NT2/D1 (cell line): ENCODE measurements at regions not wholly inside any gene's neighbourhood (a gene's known extent, or its start where the extent isn't known, plus 50 kb on each side); places are given as distances from the start of the nearest gene placed in this dataset.

Experiments
- DNase-seq: peaks from one replicate; pipeline ENCODE4 v3.0.0-alpha.2; 2011; ENCODE audit warnings: low read depth, low spot score
- H3K27me3 ChIP-seq: 2 replicates; pipeline ENCODE4 v1.6.0; 2011; ENCODE audit warnings: mild to moderate bottlenecking; ENCODE audit not compliant: insufficient read length, insufficient read depth
- H3K36me3 ChIP-seq: 2 replicates; pipeline ENCODE4 v1.6.1; 2011; ENCODE audit warnings: mild to moderate bottlenecking, low read length, mixed read lengths; ENCODE audit not compliant: insufficient read depth, insufficient read length
- H3K4me1 ChIP-seq: 2 replicates; pipeline ENCODE4 v1.5.1; 2011; ENCODE audit not compliant: insufficient read depth, insufficient read length
- H3K4me3 ChIP-seq: 2 replicates; pipeline ENCODE4 v1.5.1; 2011; ENCODE audit warnings: low read depth; ENCODE audit not compliant: insufficient read length
- H3K9ac ChIP-seq: 2 replicates; pipeline ENCODE4 v1.6.0; 2011; ENCODE audit warnings: low read depth; ENCODE audit not compliant: insufficient read length
- H3K9me3 ChIP-seq: 2 replicates; pipeline ENCODE4 v1.5.1; 2011; ENCODE audit warnings: mild to moderate bottlenecking, low read length; ENCODE audit not compliant: insufficient read depth
- SUZ12 ChIP-seq: IDR thresholded peaks from 2 replicates; pipeline ENCODE4 v1.6.1; 2011; ENCODE audit not compliant: insufficient read length, insufficient read depth; ENCODE audit errors: extremely low read depth
- YY1 ChIP-seq: IDR thresholded peaks from 2 replicates; pipeline ENCODE4 v1.6.1; 2011; ENCODE audit not compliant: insufficient read length, insufficient read depth
- ZNF274 ChIP-seq: IDR thresholded peaks from 2 replicates; pipeline ENCODE4 v1.6.1; 2011; ENCODE audit warnings: mild to moderate bottlenecking, low read depth, low read length

DNA sequence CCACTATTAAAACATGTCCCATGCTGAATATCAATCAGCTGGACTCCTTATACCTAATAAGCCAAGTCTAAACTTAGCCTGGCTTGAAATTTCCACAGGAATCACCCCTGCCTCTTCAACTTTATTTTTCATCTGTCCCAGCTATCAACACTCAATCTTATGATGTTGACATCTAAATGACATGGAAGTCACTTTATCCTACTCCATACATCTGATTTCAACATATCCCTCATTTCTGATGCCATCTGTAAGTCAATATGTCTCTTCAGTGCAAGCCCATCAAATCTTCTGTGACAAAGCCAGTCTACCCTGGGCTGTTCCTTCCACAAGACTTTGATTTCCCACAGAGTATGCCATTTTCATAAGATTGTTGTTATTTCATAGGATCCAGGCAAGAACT is 143.6 kb upstream of the SEMA6D start:
- Histone ChIP-seq H3K4me1 (no peaks in the 10 kb centered on the region), H3K9me3 (no peaks in the 10 kb centered on the region), H3K4me3 (no peak overlapping the region), H3K9ac (no peak overlapping the region), H3K36me3 (no peaks in the 10 kb centered on the region), H3K27me3 (no peaks in the 10 kb centered on the region)
- no peak for TF ChIP-seq SUZ12
- no peak for TF ChIP-seq YY1
- no peak for TF ChIP-seq ZNF274
- no peak for DNase-seq

DNA sequence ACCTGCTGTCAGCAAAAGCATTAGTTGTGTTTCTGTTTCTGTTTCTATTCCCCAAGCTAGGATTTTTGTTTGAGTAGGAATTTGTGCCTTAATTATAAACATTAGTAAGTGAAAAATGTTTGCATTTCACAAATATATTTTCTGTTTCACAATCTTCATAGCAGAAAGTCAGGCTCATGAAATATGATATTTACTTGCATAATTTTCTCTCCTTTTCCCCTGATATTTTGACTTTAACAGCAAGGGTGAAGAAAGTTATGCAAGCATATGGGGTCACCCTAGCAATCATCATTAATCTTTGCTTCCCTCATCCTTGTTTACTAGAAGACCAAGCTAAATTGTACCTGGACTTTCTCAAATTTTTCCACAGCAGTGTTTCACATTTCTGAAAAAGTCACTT is 140.3 kb upstream of the SEMA6D start:
- H3K9ac ChIP-seq, result no peak overlapping the region

DNA sequence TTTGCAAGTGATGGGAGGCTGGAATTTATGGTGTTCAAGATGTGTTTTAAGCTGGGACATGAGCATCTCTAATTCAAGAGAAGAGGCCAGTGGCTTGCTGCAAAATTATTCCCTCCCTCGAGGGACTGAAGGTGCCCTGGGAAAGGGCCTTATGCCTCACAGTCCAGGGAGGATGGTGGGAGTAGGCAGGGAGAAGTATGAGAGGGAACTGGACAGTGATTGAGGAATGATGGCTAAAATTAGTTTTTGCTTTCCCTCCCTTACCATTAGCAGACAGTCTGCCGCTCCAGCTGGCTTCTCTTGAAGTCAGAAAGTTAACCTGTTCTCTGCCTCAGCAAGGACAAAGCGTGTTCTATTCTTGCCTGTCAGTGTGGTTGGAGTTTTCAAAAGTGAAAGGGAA is 139.8 kb upstream of the SEMA6D start:
- no peak for TF ChIP-seq SUZ12
- TF ChIP-seq YY1, result no peak
- no peak for TF ChIP-seq ZNF274
- Histone ChIP-seq H3K9me3 (no peaks in the 10 kb centered on the region), H3K9ac (no peak overlapping the region), H3K36me3 (no peaks in the 10 kb centered on the region), H3K4me3 (no peak overlapping the region), H3K4me1 (no peaks in the 10 kb centered on the region), H3K27me3 (no peaks in the 10 kb centered on the region)
- DNase-seq, result no peak

More for the DNA sequence above, 140.3 kb upstream of the SEMA6D start:
- no peak overlapping the region for H3K4me3 ChIP-seq
- H3K9me3 ChIP-seq, result no peaks in the 10 kb centered on the region
- no peak for DNase-seq
- H3K36me3 ChIP-seq, result no peaks in the 10 kb centered on the region
- H3K4me1 ChIP-seq, result no peaks in the 10 kb centered on the region
- TF ChIP-seq SUZ12 (no peak), YY1 (no peak), ZNF274 (no peak)
- H3K27me3 ChIP-seq, result no peaks in the 10 kb centered on the region

DNA sequence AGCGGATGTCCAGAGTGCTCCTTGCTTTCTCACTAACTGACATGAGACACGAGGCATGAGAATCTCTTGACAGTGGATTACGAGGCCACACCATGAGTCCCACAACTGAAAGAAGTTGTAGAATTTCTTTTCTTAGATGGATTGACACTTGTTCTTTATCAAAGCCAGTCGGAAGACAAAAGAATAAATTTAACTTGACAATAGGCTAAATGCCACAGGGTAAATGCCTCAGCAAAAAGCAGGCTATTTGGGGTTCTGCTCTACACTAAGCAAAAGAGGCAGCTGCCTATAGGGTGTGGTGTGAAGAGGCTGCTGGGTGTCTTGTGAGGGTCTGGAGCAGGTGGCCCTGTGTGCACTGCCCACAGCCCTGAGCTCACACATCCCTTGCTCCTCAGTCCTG is 135.1 kb upstream of the SEMA6D start:
- peak; percentile 25 for DNase-seq
- TF ChIP-seq YY1 (no peak), ZNF274 (no peak), SUZ12 (no peak)
- H3K9me3 ChIP-seq, result no peaks in the 10 kb centered on the region
- no peaks in the 10 kb centered on the region for H3K27me3 ChIP-seq
- no peaks in the 10 kb centered on the region for H3K4me1 ChIP-seq
- H3K9ac ChIP-seq, result no peak overlapping the region
- no peaks in the 10 kb centered on the region for H3K36me3 ChIP-seq
- H3K4me3 ChIP-seq, result no peak overlapping the region

DNA sequence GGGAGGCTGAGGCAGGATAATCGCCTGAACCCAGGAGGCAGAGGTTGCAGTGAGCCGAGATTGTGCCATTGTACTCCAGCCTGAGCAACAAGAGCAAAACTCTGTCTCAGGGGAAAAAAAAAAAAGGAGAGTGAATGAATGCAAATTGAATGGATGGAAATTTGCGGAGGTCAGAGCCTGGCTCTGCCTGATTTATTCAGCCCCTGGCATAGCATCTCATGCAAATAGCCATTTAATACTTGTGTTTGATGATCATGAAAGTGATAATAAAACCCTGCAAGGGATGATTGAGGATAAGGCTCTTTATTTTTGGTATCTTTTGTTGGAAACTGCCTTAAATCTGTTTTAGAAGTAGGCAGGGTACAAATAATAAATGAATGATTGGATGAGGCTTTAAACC is 133.0 kb upstream of the SEMA6D start:
- Histone ChIP-seq H3K36me3 (no peaks in the 10 kb centered on the region), H3K4me1 (no peaks in the 10 kb centered on the region), H3K4me3 (no peak overlapping the region), H3K27me3 (no peaks in the 10 kb centered on the region), H3K9ac (no peak overlapping the region), H3K9me3 (no peaks in the 10 kb centered on the region)
- DNase-seq, result no peak
- TF ChIP-seq SUZ12, result no peak
- TF ChIP-seq ZNF274, result no peak
- TF ChIP-seq YY1, result no peak

DNA sequence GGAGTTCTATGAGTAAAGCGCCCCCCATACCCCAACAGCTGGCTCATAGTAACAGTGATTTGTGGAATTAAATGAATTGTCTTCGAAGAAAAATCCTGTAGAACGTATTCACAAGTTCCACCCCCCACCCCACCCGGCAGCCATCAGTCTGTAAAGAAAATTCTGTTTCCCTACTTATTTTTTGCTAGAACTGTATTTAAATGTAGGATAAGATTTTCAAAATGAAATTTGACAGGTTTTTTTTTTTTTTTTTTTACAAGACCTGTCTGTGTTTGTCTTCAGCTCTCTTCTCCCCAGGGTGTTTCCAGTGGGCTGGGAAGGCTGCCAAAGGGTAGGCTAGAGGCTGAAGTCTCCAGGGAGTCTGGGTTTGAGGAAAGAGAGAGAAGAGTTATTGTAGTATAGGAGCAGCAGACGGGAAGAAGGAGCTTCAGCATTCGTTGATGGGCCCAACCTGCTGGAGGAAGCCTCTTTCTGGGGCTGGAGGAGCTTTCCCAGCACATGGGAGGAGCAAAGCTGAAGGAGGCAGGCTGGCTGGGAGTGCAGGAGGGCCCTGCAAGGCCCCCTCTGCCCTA is 130.6 kb upstream of the SEMA6D start:
- H3K9me3 ChIP-seq, result no peaks in the 10 kb centered on the region
- no peak overlapping the region for H3K4me3 ChIP-seq
- DNase-seq, result no peak
- no peaks in the 10 kb centered on the region for H3K4me1 ChIP-seq
- TF ChIP-seq ZNF274, result no peak
- no peaks in the 10 kb centered on the region for H3K27me3 ChIP-seq
- H3K36me3 ChIP-seq, result no peaks in the 10 kb centered on the region
- H3K9ac ChIP-seq, result no peak overlapping the region

DNA sequence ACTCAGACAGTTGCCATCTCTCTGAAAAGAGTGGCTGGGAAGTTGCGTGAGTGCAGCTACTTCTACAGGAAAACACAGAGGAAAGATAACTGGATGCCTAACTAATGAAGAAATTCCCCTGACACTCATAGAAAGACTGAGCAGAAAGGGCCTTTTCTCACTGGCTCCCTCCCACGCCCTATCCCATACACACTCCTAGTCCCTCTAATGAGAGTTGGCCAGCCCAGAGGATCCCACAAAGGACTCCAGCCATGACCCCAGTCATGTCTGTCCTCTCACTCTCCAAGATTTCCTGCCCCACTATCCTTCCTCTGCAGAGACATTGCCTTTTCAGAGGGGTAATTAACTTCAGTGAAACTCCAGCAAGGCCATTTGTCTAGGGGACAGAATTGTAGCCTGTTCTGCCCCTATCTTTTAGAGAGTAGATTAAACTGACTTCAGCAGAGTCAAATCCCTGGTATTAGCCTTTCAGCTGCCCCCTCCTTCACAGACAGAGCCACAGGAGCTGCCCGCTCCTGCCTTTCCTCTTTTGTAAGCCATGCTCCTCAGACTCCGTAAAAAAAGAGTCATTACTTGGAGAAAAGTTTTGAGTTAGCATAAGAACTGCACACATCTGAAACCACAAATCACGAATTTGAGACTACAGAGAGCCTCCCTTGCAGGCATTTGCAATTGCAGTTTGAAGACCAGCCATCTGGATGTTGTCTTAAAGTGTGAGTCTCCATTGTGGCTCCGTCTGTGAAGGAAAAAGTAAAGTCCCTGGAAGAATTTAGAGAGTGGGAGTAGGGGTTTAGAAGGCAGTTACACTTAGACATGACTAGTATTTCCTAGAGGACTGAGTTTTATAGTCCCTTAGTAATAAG is 129.1 kb upstream of the SEMA6D start:
- Histone ChIP-seq H3K4me1 (no peaks in the 10 kb centered on the region), H3K36me3 (no peaks in the 10 kb centered on the region), H3K4me3 (no peak overlapping the region), H3K9ac (no peak overlapping the region), H3K27me3 (no peaks in the 10 kb centered on the region), H3K9me3 (no peaks in the 10 kb centered on the region)
- TF ChIP-seq YY1 (no peak), SUZ12 (no peak), ZNF274 (no peak)
- DNase-seq, result no peak
